Mesothelial cell of epicardium (in vitro differentiated cells): ENCODE measurements at regions not wholly inside any gene's neighbourhood (a gene's known extent, or its start where the extent isn't known, plus 50 kb on each side); places are given as distances from the start of the nearest gene placed in this dataset.

Source experiments
- DNase-seq, 2 experiments: peaks; one replicate each; pipeline ENCODE4 v3.0.0; 2021; ENCODE audit warnings: low spot score in 2 of 2; ENCODE audit not compliant: unreplicated experiment in 2 of 2
- H3K27ac Mint-ChIP-seq: 2 replicates; pipeline ENCODE4 v1.8.0; 2021; ENCODE audit warnings: mixed read lengths
- H3K27me3 Mint-ChIP-seq: 2 replicates; pipeline ENCODE4 v1.8.0; 2021; ENCODE audit warnings: low read depth, mixed read lengths
- H3K36me3 Mint-ChIP-seq: 2 replicates; pipeline ENCODE4 v1.8.0; 2021; ENCODE audit warnings: mixed read lengths
- H3K4me1 Mint-ChIP-seq: 2 replicates; pipeline ENCODE4 v1.8.0; 2021; ENCODE audit warnings: mixed read lengths
- H3K4me3 Mint-ChIP-seq: 2 replicates; pipeline ENCODE4 v1.8.0; 2021; ENCODE audit warnings: mild to moderate bottlenecking, moderate library complexity, mixed read lengths
- H3K9me3 Mint-ChIP-seq: 2 replicates; pipeline ENCODE4 v1.8.0; 2021; ENCODE audit warnings: mixed read lengths
- TF ChIP-seq, protein P1 (sequence below): fragments of 200-600 bp; sonication (generic); IDR thresholded peaks from one replicate; pipeline ENCODE4 v1.5.0; 2021; ENCODE audit warnings: antibody characterized with exemption; ENCODE audit not compliant: unreplicated experiment

DNA sequence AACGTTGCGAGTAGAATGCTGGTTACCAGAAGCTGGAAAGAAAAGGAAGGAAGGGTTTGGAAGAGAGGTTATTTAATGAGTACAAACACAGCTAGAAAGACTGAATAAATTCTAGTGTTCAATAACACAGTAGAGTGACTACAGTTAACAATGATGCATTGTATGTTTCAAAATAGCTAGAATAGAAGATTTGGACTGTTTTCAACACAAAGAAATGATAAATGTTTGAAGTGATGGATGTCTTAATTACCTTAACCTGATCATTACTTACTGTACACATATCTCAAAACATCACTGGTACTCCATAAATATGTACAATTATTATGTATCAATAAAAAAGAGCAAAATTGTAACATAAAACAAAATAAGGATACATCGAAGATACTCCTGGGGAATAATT, 1221.8 kb upstream of the SEL1L start:
- Mint-ChIP-seq H3K9me3 (peaks cover 19% of the 10 kb centered on the region), H3K27me3 (no peaks in the 10 kb centered on the region), H3K4me1 (peaks cover 3% of the 10 kb centered on the region), H3K27ac (no peak overlapping the region), H3K36me3 (no peaks in the 10 kb centered on the region), H3K4me3 (no peak overlapping the region)
- TF ChIP-seq, protein P1, sequence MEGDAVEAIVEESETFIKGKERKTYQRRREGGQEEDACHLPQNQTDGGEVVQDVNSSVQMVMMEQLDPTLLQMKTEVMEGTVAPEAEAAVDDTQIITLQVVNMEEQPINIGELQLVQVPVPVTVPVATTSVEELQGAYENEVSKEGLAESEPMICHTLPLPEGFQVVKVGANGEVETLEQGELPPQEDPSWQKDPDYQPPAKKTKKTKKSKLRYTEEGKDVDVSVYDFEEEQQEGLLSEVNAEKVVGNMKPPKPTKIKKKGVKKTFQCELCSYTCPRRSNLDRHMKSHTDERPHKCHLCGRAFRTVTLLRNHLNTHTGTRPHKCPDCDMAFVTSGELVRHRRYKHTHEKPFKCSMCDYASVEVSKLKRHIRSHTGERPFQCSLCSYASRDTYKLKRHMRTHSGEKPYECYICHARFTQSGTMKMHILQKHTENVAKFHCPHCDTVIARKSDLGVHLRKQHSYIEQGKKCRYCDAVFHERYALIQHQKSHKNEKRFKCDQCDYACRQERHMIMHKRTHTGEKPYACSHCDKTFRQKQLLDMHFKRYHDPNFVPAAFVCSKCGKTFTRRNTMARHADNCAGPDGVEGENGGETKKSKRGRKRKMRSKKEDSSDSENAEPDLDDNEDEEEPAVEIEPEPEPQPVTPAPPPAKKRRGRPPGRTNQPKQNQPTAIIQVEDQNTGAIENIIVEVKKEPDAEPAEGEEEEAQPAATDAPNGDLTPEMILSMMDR: no peak
- no peak for DNase-seq

DNA sequence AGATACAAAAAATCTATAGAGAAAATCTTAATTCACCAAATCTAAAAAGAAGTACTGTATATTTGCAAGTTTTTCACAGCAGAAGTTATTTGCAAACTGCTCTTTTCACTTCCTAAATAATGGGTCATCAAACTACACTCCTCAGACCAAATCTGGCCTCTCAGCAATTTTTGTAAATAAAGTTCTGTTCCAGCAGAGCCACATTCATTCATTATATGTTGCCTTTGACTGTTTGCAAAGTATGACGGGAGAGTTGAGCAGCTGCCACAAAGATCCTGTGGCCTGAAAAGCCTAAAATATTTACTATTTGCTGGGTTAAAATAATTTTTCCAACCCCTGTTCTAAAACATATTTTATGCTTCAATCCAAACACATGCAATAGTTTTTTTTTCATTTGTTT, 1222.3 kb upstream of the SEL1L start:
- DNase-seq: no peak
- Mint-ChIP-seq H3K27me3 (no peaks in the 10 kb centered on the region), H3K36me3 (no peaks in the 10 kb centered on the region), H3K27ac (no peak overlapping the region), H3K4me1 (peaks cover 3% of the 10 kb centered on the region), H3K9me3 (peaks cover 19% of the 10 kb centered on the region), H3K4me3 (no peak overlapping the region)
- TF ChIP-seq, protein P1: no peak

DNA sequence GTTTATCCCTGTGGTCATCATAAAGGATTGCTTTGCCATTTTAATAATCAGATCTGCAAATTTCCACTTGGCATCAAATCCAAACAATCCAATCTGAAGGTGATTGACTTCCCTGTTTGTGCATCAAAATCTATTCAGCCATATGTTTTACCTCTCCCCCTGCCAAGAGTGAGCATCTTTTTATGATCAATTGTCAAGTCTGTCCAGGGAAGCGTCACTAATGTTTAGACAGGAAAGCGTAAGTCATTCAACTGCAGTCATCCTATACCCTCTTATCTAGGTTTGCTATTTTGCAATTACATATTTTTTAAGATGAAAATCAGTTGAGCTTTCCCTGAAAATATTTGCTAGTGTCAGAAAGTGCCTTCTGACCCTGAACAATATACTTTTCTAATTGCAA, 1224.1 kb upstream of the SEL1L start:
- no peak overlapping the region for H3K4me3 Mint-ChIP-seq
- TF ChIP-seq, protein P1: no peak
- DNase-seq: no peak
- peaks cover 19% of the 10 kb centered on the region for H3K9me3 Mint-ChIP-seq
- no peaks in the 10 kb centered on the region for H3K36me3 Mint-ChIP-seq
- H3K4me1 Mint-ChIP-seq: peaks cover 3% of the 10 kb centered on the region
- H3K27ac Mint-ChIP-seq: no peak overlapping the region
- H3K27me3 Mint-ChIP-seq: no peaks in the 10 kb centered on the region

DNA sequence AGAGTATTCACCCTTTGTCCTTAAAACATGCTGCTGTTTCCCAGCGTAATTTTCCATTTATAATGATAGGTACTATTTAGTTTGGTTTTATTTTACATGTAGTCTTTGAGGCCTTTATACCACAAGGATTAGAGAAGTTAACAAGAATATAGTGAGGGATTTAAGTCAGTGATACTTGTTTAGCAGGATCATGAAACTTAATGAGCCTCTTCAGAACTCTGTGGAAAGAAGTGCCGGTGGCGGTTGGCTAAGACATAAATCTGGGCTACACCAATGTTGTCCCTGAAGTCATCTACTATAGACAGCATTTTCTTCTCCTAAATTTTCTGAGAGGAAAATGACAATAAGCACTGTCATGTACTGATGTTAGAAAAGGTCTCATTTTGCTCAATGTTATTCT, 1226.0 kb upstream of the SEL1L start:
- TF ChIP-seq, protein P1: no peak
- Mint-ChIP-seq H3K4me3 (no peak overlapping the region), H3K27ac (no peak overlapping the region), H3K4me1 (peaks cover 3% of the 10 kb centered on the region), H3K36me3 (no peaks in the 10 kb centered on the region), H3K9me3 (peaks cover 7% of the 10 kb centered on the region), H3K27me3 (no peaks in the 10 kb centered on the region)
- DNase-seq: no peak

DNA sequence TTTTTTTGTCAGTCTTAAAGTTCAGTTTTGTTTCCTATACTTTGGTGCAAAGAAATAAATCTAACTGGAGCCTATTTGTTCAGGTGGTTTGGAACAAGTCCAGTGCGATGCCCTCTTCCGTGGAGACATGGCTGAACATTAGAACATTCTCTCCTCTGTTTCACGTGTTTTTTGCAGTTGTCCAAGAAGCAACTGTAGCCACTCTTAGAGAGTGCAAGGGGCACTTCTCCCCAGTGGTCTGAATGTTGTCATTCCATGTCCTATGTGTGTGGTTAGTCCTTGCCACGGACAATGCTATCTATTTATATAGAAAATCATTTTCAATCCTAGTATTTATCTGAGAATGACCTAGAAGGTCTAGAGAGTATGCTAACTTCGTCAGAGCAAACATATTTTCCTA, 1232.5 kb upstream of the SEL1L start:
- H3K27ac Mint-ChIP-seq: no peak overlapping the region
- H3K27me3 Mint-ChIP-seq: peaks cover 2% of the 10 kb centered on the region
- H3K9me3 Mint-ChIP-seq: no peaks in the 10 kb centered on the region
- H3K4me3 Mint-ChIP-seq: no peak overlapping the region
- no peaks in the 10 kb centered on the region for H3K36me3 Mint-ChIP-seq
- DNase-seq: no peak
- no peaks in the 10 kb centered on the region for H3K4me1 Mint-ChIP-seq
- TF ChIP-seq, protein P1: no peak

DNA sequence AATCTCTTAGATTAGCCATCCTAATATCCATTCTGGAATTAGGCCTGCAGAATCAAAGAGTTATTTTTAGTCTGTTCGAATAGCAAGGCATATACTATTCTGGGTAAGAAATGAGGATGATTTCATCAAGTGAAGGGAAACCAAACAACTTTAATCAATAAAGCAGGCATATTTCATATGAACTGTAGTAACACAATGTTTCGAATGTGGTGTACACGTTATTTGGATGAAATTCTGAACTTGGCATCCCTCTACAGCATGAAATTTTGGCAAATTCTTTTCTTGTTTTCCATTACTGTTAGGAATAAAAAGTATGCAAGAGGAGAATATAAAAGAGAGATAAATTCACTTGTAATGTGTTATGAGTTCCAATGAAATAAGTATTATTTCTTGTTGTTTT, 1233.3 kb upstream of the SEL1L start:
- H3K36me3 Mint-ChIP-seq: no peaks in the 10 kb centered on the region
- TF ChIP-seq, protein P1: no peak
- no peaks in the 10 kb centered on the region for H3K4me1 Mint-ChIP-seq
- H3K9me3 Mint-ChIP-seq: no peaks in the 10 kb centered on the region
- H3K27me3 Mint-ChIP-seq: peaks cover 4% of the 10 kb centered on the region
- no peak for DNase-seq
- no peak overlapping the region for H3K27ac Mint-ChIP-seq
- no peak overlapping the region for H3K4me3 Mint-ChIP-seq
